C4-2B (cell line): ENCODE measurements at regions not wholly inside any gene's neighbourhood (a gene's known extent, or its start where the extent isn't known, plus 50 kb on each side); places are given as distances from the start of the nearest gene placed in this dataset.
"Not testable (repeated sequence)": the region's sequence is repeated elsewhere in the genome, so short reads cannot be mapped to it uniquely, and the experiment has no call there.

Source experiments
- H3K27ac ChIP-seq: fragments of 450-650 bp; 2 replicates; pipeline ENCODE4 v1.5.1; 2017
- CTCF ChIP-seq: fragments of 450-650 bp; conservative IDR thresholded peaks from 2 replicates; pipeline ENCODE4 v1.5.1; 2017; ENCODE audit warnings: mild to moderate bottlenecking
- ZFX ChIP-seq: fragments of 450-650 bp; IDR thresholded peaks from 2 replicates; pipeline ENCODE4 v1.6.1; 2017

- TF ChIP-seq ZFX: no peak
- no peak overlapping the region for H3K27ac ChIP-seq
Observed at GRCh38 chr13:50617134-50617721, 226.3 kb downstream of the DLEU7 start.

GRCh38 chr13:50618206-50618605 is 225.3 kb downstream of the DLEU7 start:
- no peak for TF ChIP-seq ZFX
- TF ChIP-seq CTCF: no peak
- H3K27ac ChIP-seq: no peak overlapping the region

GRCh38 chr13:50626101-50626547 is 217.4 kb downstream of the DLEU7 start:
- TF ChIP-seq CTCF (no peak), ZFX (no peak)
- no peak overlapping the region for H3K27ac ChIP-seq

GRCh38 chr13:50627111-50627510 is 216.4 kb downstream of the DLEU7 start:
- H3K27ac ChIP-seq: no peak overlapping the region
- no peak for TF ChIP-seq ZFX
- no peak for TF ChIP-seq CTCF

GRCh38 chr13:50628512-50628911 is 215.0 kb downstream of the DLEU7 start:
- H3K27ac ChIP-seq: not testable (repeated sequence)

- no peak for TF ChIP-seq CTCF
- TF ChIP-seq ZFX: no peak
Observed at GRCh38 chr13:50629497-50629896, 214.0 kb downstream of the DLEU7 start.

GRCh38 chr13:50629966-50630365 is 213.5 kb downstream of the DLEU7 start:
- H3K27ac ChIP-seq: no peak overlapping the region
- TF ChIP-seq CTCF (no peak), ZFX (no peak)

More at GRCh38 chr13:50629497-50629896, 214.0 kb downstream of the DLEU7 start:
- no peak overlapping the region for H3K27ac ChIP-seq

- H3K27ac ChIP-seq: no peak overlapping the region
Observed at GRCh38 chr13:50631041-50631440, 212.5 kb downstream of the DLEU7 start.

More at GRCh38 chr13:50631041-50631440, 212.5 kb downstream of the DLEU7 start:
- TF ChIP-seq CTCF (no peak), ZFX (no peak)
